ENCODE measurements at regions not wholly inside any gene's neighbourhood (a gene's known extent, or its start where the extent isn't known, plus 50 kb on each side); places are given as distances from the start of the nearest gene placed in this dataset.
"Not testable (repeated sequence)": the region's sequence is repeated elsewhere in the genome, so short reads cannot be mapped to it uniquely, and the experiment has no call there.

DNA sequence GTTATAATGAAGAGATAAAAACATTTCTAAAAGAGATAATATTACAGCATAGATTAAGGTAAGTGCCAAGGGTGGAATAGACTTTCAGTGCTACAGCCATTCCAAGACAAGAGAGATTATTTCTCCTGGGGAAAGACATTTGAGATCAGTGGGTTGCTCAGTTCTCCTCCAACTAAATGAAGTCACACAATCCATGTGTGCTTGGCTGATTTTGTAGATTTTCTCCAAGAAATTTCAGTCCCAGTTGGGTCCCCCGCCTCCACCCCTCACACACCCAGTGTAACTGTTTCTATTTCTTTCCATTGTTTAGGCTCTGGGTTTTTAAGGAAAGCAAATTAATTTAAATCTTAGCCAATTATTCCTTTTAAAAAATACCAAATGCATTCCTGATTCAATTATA, 50.5 kb upstream of the KIF2A start:
- not testable (repeated sequence) for H3K4me3 ChIP-seq (ENCODE audit: low read length); H3K9ac ChIP-seq (ENCODE audit: low read depth, low read length); H3K9me3 ChIP-seq (ENCODE audit: insufficient read depth, low read depth, low read length); H3K36me3 ChIP-seq (ENCODE audit: insufficient read depth, low read length); H3K27me3 ChIP-seq (ENCODE audit: insufficient read depth, low read length); H3K27ac ChIP-seq (ENCODE audit: low read depth, low read length); H3K4me1 ChIP-seq (ENCODE audit: insufficient read depth, low read length)
- WGBS, result 100% methylated on average over 1 of the region's 1 CpG

DNA sequence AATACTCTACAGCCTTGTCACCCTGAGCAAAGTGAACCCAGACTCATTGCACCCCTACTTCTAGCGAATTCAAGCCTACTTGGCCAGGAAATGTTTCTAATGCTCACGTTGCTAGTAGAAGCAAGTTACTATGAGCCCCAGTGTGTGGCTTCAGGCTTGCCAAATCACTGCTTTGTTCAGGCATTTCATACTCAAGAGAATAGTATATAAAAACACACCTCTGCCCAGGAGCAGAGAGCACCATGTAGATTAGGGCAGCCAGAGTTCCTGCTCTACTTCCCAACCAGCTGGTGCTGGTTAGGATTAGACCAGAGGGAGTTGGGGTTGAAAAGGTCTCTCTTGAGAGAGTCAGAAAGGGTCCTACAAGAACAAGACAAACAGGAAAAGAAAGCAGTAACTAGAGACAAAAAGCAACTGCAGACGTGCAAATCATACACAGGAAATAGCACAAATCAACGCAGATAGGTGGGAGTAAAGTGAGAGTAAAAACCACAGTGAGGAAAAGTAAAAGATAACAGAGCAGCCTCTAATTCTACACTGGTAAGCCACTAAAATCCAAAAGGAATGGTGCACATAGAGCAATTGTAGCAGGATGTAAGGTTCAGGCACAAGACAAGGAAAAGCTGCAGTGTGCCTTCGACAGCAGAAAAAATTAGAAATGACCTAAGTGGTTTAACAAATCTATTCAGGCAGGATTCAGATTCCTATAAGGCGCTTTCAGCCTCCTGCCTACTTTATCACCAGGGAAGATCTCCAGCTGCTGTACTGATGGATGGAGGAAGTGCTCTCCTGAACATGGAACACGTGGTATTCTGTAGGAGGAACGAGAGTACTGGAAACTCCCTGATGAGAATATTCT, 49.6 kb upstream of the KIF2A start:
- H3K4me1 ChIP-seq (ENCODE audit: insufficient read depth, low read length), result no peaks in the 10 kb centered on the region
- H3K4me3 ChIP-seq (ENCODE audit: low read length), result no peak overlapping the region
- no peaks in the 10 kb centered on the region for H3K9me3 ChIP-seq (ENCODE audit: insufficient read depth, low read depth, low read length)
- no peaks in the 10 kb centered on the region for H3K36me3 ChIP-seq (ENCODE audit: insufficient read depth, low read length)
- no peak overlapping the region for H3K9ac ChIP-seq (ENCODE audit: low read depth, low read length)
- 87% methylated on average over 7 of the region's 8 CpGs for WGBS
- no peaks in the 10 kb centered on the region for H3K27me3 ChIP-seq (ENCODE audit: insufficient read depth, low read length)
- H3K27ac ChIP-seq (ENCODE audit: low read depth, low read length), result no peak overlapping the region
